ENCODE measurements at regions not wholly inside any gene's neighbourhood (a gene's known extent, or its start where the extent isn't known, plus 50 kb on each side); places are given as distances from the start of the nearest gene placed in this dataset.

DNA sequence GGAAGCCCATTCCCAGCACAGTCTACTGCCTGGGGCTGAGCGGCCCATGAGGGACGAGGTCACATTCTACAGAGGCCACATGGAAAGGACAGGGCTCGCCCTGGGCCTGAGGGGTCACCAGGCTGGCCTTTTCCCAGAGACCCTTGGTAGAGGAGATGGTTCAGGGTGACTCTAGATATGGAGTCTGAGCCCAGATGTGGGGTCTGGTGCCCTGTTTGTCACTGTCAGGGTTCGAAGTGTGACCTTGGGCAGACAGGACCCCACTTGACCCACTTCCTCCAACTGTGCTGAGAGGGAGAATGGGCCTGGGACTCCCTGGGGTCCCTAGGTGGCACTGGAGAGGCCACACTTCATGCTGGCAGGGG is 81.0 kb downstream of the MYEOV start:
- TF ChIP-seq, protein P1, sequence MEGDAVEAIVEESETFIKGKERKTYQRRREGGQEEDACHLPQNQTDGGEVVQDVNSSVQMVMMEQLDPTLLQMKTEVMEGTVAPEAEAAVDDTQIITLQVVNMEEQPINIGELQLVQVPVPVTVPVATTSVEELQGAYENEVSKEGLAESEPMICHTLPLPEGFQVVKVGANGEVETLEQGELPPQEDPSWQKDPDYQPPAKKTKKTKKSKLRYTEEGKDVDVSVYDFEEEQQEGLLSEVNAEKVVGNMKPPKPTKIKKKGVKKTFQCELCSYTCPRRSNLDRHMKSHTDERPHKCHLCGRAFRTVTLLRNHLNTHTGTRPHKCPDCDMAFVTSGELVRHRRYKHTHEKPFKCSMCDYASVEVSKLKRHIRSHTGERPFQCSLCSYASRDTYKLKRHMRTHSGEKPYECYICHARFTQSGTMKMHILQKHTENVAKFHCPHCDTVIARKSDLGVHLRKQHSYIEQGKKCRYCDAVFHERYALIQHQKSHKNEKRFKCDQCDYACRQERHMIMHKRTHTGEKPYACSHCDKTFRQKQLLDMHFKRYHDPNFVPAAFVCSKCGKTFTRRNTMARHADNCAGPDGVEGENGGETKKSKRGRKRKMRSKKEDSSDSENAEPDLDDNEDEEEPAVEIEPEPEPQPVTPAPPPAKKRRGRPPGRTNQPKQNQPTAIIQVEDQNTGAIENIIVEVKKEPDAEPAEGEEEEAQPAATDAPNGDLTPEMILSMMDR (IDR thresholded peaks at IDR 0.05) = no peak
- no peak for TF ChIP-seq EP300 (IDR thresholded peaks at IDR 0.05)

Data from esophagus muscularis mucosa (tissue), 3 donors.